T-cell (primary cell): ENCODE measurements at regions not wholly inside any gene's neighbourhood (a gene's known extent, or its start where the extent isn't known, plus 50 kb on each side); places are given as distances from the start of the nearest gene placed in this dataset.

ENCODE experiments used
- ATAC-seq, 4 experiments: fragments of 200-7000 bp in 3 of 4; fragments of 150-1000 bp in 1 of 4; cut with Tn5 transposase; replicated peaks in 1 of 4; 1 replicate in 3 of 4; 2 replicates in 1 of 4; pipeline ENCODE4 v1.10.0; 2021; ENCODE audit warnings: moderate library complexity in 3 of 4, mild to moderate bottlenecking in 2 of 4, moderate number of reproducible peaks in 1 of 4
- CTCF ChIA-PET, 2 donors: fragments of 300-600 bp; sonication (Branson Sonifier 250); formaldehyde crosslinking; loops; one replicate each; lab custom pipeline; 2022; ENCODE audit warnings: antibody characterized with exemption in 2 of 2; lab: Charles Lee
- POLR2A ChIA-PET, 2 donors: fragments of 300-600 bp; sonication (Branson Sonifier 250); formaldehyde crosslinking; loops; one replicate each; lab custom pipeline; 2022; ENCODE audit warnings: antibody characterized with exemption in 2 of 2; lab: Charles Lee
- DNase-seq, 35 experiments: peaks; one replicate each; pipeline versions ENCODE4 v3.0.0 to v3.0.0-alpha.2; 2013 to 2023
- H3K27ac ChIP-seq: one replicate; pipeline ENCODE4 v1.5.1; 2013; ENCODE audit warnings: low read length
- H3K27me3 ChIP-seq, 2 experiments: replicated peaks in 1 of 2; 1 replicate in 1 of 2; 2 replicates in 1 of 2; pipeline versions ENCODE4 v1.6.1 to v1.7.0; 2013; ENCODE audit warnings: low read length in 1 of 2, mixed read lengths in 1 of 2; ENCODE audit not compliant: control insufficient read depth in 2 of 2, insufficient read depth in 2 of 2; ENCODE audit errors: extremely low read depth in 1 of 2
- H3K36me3 ChIP-seq, 2 donors: 1 replicate in 1 of 2; 2 replicates in 1 of 2; pipeline versions ENCODE4 v1.6.1 to v1.7.0; 2013; ENCODE audit warnings: low read length in 1 of 2; ENCODE audit not compliant: control insufficient read depth in 2 of 2, insufficient read depth in 1 of 2; ENCODE audit errors: extremely low read depth in 1 of 2
- H3K4me1 ChIP-seq, 2 experiments: 1 replicate in 1 of 2; 2 replicates in 1 of 2; pipeline versions ENCODE4 v1.6.1 to v1.7.0; 2013; ENCODE audit warnings: low read length in 2 of 2, mixed read lengths in 1 of 2; ENCODE audit not compliant: insufficient read depth in 2 of 2, control insufficient read depth in 1 of 2; ENCODE audit errors: extremely low read depth in 1 of 2
- H3K4me3 ChIP-seq, 2 donors: 1 replicate in 1 of 2; 2 replicates in 1 of 2; pipeline versions ENCODE4 v1.5.1 to v1.7.0; 2013; ENCODE audit warnings: mild to moderate bottlenecking in 2 of 2, low read length in 1 of 2, moderate library complexity in 1 of 2; ENCODE audit not compliant: control insufficient read depth in 1 of 2; ENCODE audit errors: extremely low read depth in 1 of 2
- H3K9me3 ChIP-seq: 2 replicates; pipeline ENCODE4 v1.7.0; 2013
- H3K27ac Mint-ChIP-seq, 2 donors: one replicate each; pipeline ENCODE4 v1.8.0; 2020 to 2021; ENCODE audit warnings: mild to moderate bottlenecking in 2 of 2, mixed read lengths in 2 of 2
- H3K27me3 Mint-ChIP-seq, 2 donors: one replicate each; pipeline ENCODE4 v1.8.0; 2021 to 2022; ENCODE audit warnings: mixed read lengths in 2 of 2
- H3K36me3 Mint-ChIP-seq: one replicate; pipeline ENCODE4 v1.8.0; 2021; ENCODE audit warnings: mixed read lengths
- H3K4me1 Mint-ChIP-seq, 3 donors: one replicate each; pipeline ENCODE4 v1.8.0; 2020 to 2022; ENCODE audit warnings: mixed read lengths in 3 of 3, mild to moderate bottlenecking in 1 of 3
- H3K4me3 Mint-ChIP-seq, 3 donors: one replicate each; pipeline ENCODE4 v1.8.0; 2020 to 2022; ENCODE audit warnings: mild to moderate bottlenecking in 3 of 3, mixed read lengths in 3 of 3, moderate library complexity in 3 of 3
- H3K9me3 Mint-ChIP-seq, 3 donors: one replicate each; pipeline ENCODE4 v1.8.0; 2020 to 2022; ENCODE audit warnings: mixed read lengths in 3 of 3
- WGBS: methylation state at CpG from one replicate; pipeline ENCODE4 v1.1.5; 2013; ENCODE audit warnings: missing lambda C conversion rate; ENCODE audit not compliant: insufficient coverage; 5-methylcytosine and 5-hydroxymethylcytosine counted together

DNA sequence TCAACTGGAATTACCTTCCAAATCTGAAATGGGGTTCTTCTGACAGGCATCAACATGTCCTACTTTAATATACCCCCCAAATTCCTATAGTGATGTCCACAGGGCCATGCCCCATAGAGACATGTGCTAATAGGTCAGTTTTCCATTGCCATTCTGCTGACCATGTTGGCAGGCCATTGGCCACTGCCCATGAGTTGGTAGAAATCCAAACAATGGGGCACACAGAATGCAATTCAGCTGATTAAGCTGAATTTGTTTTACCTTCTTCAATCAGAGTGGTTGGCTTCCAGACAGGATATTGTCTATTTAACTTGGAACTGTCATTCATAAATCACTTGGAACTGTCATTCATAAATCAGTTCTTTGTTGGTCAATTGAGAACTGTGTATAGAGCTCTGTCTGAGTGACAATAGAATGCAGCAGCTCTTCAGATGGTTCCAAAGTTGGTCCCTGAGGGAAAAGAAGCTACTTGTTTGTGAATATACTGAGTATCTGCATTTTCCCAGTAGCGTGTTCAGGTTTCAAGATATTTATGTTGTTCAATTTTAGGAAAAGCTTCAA, 336.9 kb downstream of the DRD1 start:
- no peak overlapping the region for H3K27ac ChIP-seq
- no peaks in the 10 kb centered on the region for H3K36me3 ChIP-seq
- no peak overlapping the region for H3K4me3 Mint-ChIP-seq
- peaks cover 7 to 21% of the 10 kb centered on the region in 2 donors for H3K27me3 Mint-ChIP-seq
- no peaks in the 10 kb centered on the region for H3K9me3 ChIP-seq
- ATAC-seq: no peak
- no peaks in the 10 kb centered on the region for H3K4me1 ChIP-seq
- DNase-seq: no peak
- ChIA-PET CTCF (no interaction called here), POLR2A (no interaction called here)
- no peak overlapping the region for H3K27ac Mint-ChIP-seq
- WGBS: no CpG with 5 or more reads among the region's 1 CpG
- H3K36me3 Mint-ChIP-seq: no peaks in the 10 kb centered on the region
- H3K4me3 ChIP-seq: no peak overlapping the region
- H3K9me3 Mint-ChIP-seq: peaks cover 8 to 10% (median 9%) of the 10 kb centered on the region in 3 donors
- peaks cover 0 to 4% of the 10 kb centered on the region in 2 experiments for H3K27me3 ChIP-seq
- no peaks in the 10 kb centered on the region for H3K4me1 Mint-ChIP-seq

DNA sequence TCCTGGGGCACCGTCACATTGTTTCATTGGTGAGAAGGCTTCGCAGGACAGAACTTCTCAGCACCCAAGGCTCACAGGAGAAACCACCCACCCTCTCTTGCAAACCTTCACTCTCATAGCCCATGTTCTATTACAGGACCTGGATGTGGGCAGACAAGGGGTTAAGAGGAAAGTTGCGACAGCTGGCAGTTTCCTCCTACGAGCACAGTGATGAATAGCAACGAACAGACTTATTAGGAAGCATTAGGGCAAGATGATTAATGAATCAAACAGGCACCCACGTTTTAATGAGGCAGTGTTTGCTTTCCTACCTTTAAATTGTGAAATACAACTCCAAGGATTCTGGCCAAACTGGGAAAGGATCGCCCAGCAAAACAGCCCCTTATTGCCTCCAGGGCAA, 339.3 kb downstream of the DRD1 start:
- ChIA-PET CTCF (no interaction called here), POLR2A (no interaction called here)
- Mint-ChIP-seq H3K4me3 (no peak overlapping the region), H3K27me3 (peaks cover 11 to 15% of the 10 kb centered on the region in 2 donors), H3K36me3 (no peaks in the 10 kb centered on the region), H3K4me1 (no peaks in the 10 kb centered on the region), H3K9me3 (peaks cover 4 to 11% (median 8%) of the 10 kb centered on the region in 3 donors), H3K27ac (no peak overlapping the region)
- H3K27ac ChIP-seq: no peak overlapping the region
- no peak for DNase-seq
- 10% methylated on average over 2 of the region's 7 CpGs for WGBS
- H3K4me3 ChIP-seq: no peak overlapping the region
- no peaks in the 10 kb centered on the region for H3K4me1 ChIP-seq
- peaks cover 0 to 4% of the 10 kb centered on the region in 2 experiments for H3K27me3 ChIP-seq
- ATAC-seq: no peak
- H3K36me3 ChIP-seq: no peaks in the 10 kb centered on the region
- H3K9me3 ChIP-seq: no peaks in the 10 kb centered on the region

DNA sequence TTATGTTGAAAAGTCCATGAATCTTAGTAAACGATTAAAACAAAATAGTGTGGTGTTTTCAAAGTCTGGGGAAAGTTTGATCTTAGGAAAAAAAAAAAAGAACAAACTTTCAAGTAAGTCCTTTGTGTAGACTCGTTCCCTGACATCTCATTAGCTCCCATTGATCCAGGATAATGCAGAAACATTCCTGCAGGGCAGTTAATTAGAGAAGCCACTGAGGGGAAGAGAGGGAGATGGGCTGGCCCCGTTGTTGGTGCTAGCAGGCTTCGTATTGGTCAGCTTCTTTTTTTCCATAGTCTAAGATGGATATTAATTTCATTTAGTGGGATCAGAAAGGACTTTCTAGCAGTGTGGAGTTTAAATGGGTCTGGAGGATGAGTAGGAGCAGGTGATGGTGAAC, 340.2 kb downstream of the DRD1 start:
- no peaks in the 10 kb centered on the region for H3K4me1 Mint-ChIP-seq
- Histone ChIP-seq H3K4me3 (no peak overlapping the region), H3K27me3 (peaks cover 0 to 4% of the 10 kb centered on the region in 2 experiments), H3K36me3 (no peaks in the 10 kb centered on the region), H3K9me3 (no peaks in the 10 kb centered on the region), H3K27ac (no peak overlapping the region), H3K4me1 (no peaks in the 10 kb centered on the region)
- H3K27me3 Mint-ChIP-seq: peaks cover 17 to 20% of the 10 kb centered on the region in 2 donors
- ChIA-PET CTCF (no interaction called here), POLR2A (no interaction called here)
- ATAC-seq (no peak), DNase-seq (no peak)
- no peaks in the 10 kb centered on the region for H3K36me3 Mint-ChIP-seq
- H3K9me3 Mint-ChIP-seq: peaks cover 0 to 4% (median 3%) of the 10 kb centered on the region in 3 donors
- 70% methylated on average over 2 of the region's 4 CpGs for WGBS
- no peak overlapping the region for H3K4me3 Mint-ChIP-seq
- no peak overlapping the region for H3K27ac Mint-ChIP-seq

DNA sequence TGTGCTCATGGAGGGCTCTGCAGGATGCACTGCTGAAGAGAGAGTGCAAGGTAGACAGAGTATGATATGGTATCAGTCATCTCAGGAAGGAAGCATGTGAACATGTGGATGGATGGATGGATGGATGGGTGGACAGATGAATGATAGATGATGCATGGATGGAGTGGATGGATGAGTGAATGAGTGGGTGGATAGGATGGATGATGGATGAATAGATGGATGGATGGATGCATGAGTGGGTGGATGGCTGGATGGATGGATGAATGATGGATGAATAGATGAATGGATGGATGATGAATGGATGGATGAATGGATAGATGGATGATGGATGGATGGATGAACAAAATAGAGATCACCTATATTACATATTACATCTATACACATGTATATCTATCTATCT, 341.3 kb downstream of the DRD1 start:
- peaks cover 0 to 5% (median 3%) of the 10 kb centered on the region in 3 donors for H3K9me3 Mint-ChIP-seq
- POLR2A ChIA-PET: no interaction called here
- Histone ChIP-seq H3K27me3 (peaks cover 0 to 4% of the 10 kb centered on the region in 2 experiments), H3K9me3 (no peaks in the 10 kb centered on the region), H3K4me3 (no peak overlapping the region), H3K4me1 (no peaks in the 10 kb centered on the region), H3K27ac (no peak overlapping the region), H3K36me3 (no peaks in the 10 kb centered on the region)
- H3K27me3 Mint-ChIP-seq: peaks cover 13 to 16% of the 10 kb centered on the region in 2 donors
- no peaks in the 10 kb centered on the region for H3K4me1 Mint-ChIP-seq
- DNase-seq (no peak), ATAC-seq (no peak)
- H3K27ac Mint-ChIP-seq: no peak overlapping the region
- H3K4me3 Mint-ChIP-seq: no peak overlapping the region
- CTCF ChIA-PET: no interaction called here
- no peaks in the 10 kb centered on the region for H3K36me3 Mint-ChIP-seq

DNA sequence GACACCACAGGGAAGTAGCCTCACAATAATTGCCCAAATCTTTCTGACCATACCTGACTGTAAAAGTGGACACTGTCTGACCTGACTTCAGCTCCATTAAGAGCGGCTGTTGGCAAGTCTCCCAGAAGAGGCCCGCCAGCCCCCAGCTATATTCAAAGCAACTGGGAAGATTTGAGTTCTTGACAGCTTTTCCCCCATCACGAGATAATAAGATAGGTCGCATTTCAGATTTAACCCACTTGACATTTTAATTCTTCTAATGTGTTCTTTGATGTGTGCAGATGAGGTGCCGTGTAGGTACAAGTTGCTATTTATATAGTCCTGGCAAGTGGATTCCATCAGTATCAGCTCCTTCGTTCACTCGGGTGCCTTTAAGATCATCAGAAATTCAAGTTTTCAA, 345.7 kb downstream of the DRD1 start:
- DNase-seq (no peak), ATAC-seq (no peak)
- H3K4me1 ChIP-seq: no peaks in the 10 kb centered on the region
- H3K27ac ChIP-seq: no peak overlapping the region
- CTCF ChIA-PET: no interaction called here
- Mint-ChIP-seq H3K27ac (no peak overlapping the region), H3K36me3 (no peaks in the 10 kb centered on the region), H3K9me3 (peaks cover 0 to 5% (median 3%) of the 10 kb centered on the region in 3 donors), H3K4me1 (no peaks in the 10 kb centered on the region), H3K27me3 (peaks cover 14 to 16% of the 10 kb centered on the region in 2 donors), H3K4me3 (no peak overlapping the region)
- POLR2A ChIA-PET: no interaction called here
- H3K9me3 ChIP-seq: no peaks in the 10 kb centered on the region
- H3K4me3 ChIP-seq: no peak overlapping the region
- peaks cover 0 to under 1% of the 10 kb centered on the region in 2 experiments for H3K27me3 ChIP-seq
- no peaks in the 10 kb centered on the region for H3K36me3 ChIP-seq
- WGBS: 100% methylated on average over 2 of the region's 7 CpGs

DNA sequence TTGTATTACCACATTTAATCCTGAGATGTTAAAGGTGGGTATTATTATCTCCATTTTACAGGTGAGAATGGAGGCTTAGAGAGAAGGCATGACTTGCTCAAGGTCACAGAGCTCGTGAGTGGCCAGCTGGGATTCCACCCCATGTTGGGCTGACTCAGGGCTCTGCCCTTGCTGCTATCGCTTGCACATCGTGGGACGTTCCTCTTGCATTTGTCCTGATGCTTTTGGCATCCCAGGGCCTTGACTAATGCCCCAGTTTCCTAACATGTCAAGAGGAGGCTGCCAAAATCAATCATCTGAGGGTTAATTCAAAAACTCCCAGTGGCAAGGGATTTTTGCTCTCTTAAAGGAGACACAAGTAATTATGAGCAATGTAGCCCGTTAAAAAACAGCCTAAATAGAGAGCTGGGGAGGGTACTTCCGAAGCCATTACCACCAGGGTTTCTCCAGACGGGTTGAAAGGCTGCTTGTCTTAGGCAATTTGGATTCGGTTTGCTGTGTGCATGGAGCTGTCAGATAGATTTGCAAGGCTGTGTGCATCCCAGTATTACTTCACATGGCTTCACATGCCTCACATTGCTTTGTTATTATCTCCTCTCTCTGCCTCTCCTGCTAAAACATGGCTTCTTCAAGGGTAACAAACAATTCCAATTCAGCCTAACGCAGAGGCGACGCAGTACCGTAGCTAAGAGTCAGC, 347.4 kb downstream of the DRD1 start:
- Histone ChIP-seq H3K27ac (no peak overlapping the region), H3K4me1 (no peaks in the 10 kb centered on the region), H3K4me3 (no peak overlapping the region), H3K36me3 (no peaks in the 10 kb centered on the region), H3K9me3 (no peaks in the 10 kb centered on the region), H3K27me3 (peaks cover 0 to 7% of the 10 kb centered on the region in 2 experiments)
- WGBS: 70% methylated on average over 5 of the region's 12 CpGs
- no peaks in the 10 kb centered on the region for H3K4me1 Mint-ChIP-seq
- DNase-seq: no peak
- H3K9me3 Mint-ChIP-seq: peaks cover 0 to 5% (median 3%) of the 10 kb centered on the region in 3 donors
- ChIA-PET CTCF (no interaction called here), POLR2A (no interaction called here)
- no peak for ATAC-seq
- no peak overlapping the region for H3K4me3 Mint-ChIP-seq
- H3K27me3 Mint-ChIP-seq: peaks cover 15 to 19% of the 10 kb centered on the region in 2 donors
- no peak overlapping the region for H3K27ac Mint-ChIP-seq
- no peaks in the 10 kb centered on the region for H3K36me3 Mint-ChIP-seq
